Mesendoderm (in vitro differentiated cells): ENCODE measurements at regions not wholly inside any gene's neighbourhood (a gene's known extent, or its start where the extent isn't known, plus 50 kb on each side); places are given as distances from the start of the nearest gene placed in this dataset.

Experiments
- DNase-seq: peaks from one replicate; pipeline ENCODE4 v3.0.0; 2013
- H2AK5ac ChIP-seq: 2 replicates; pipeline ENCODE4 v1.6.1; 2013; ENCODE audit warnings: low read length, inconsistent platforms
- H2BK120ac ChIP-seq: 2 replicates; pipeline ENCODE4 v1.6.1; 2013; ENCODE audit warnings: low read depth, mild to moderate bottlenecking, low read length, moderate library complexity, mixed read lengths
- H2BK15ac ChIP-seq: replicated peaks from 2 replicates; pipeline ENCODE4 v1.6.1; 2013; ENCODE audit warnings: low read depth, mild to moderate bottlenecking, moderate library complexity
- H2BK5ac ChIP-seq: 2 replicates; pipeline ENCODE4 v1.6.1; 2013; ENCODE audit warnings: low read length, inconsistent platforms
- H3K18ac ChIP-seq: 2 replicates; pipeline ENCODE4 v1.6.1; 2013; ENCODE audit warnings: mild to moderate bottlenecking, low read length, mixed read lengths
- H3K23ac ChIP-seq: one replicate; pipeline ENCODE4 v1.6.1; 2013; ENCODE audit warnings: low read length
- H3K27ac ChIP-seq: 2 replicates; pipeline ENCODE4 v1.5.1; 2013; ENCODE audit warnings: low read depth, mild to moderate bottlenecking, inconsistent platforms, low read length, moderate library complexity
- H3K27me3 ChIP-seq: 2 replicates; pipeline ENCODE4 v1.6.1; 2013; ENCODE audit warnings: low read length, control low read depth, mild to moderate bottlenecking, inconsistent platforms; ENCODE audit not compliant: insufficient read depth, poor library complexity
- H3K36me3 ChIP-seq: 2 replicates; pipeline ENCODE4 v1.6.1; 2013; ENCODE audit warnings: low read length, inconsistent platforms; ENCODE audit not compliant: control insufficient read depth, insufficient read depth
- H3K4ac ChIP-seq: one replicate; pipeline ENCODE4 v1.6.1; 2013; ENCODE audit warnings: low read depth, mild to moderate bottlenecking, low read length, moderate library complexity
- H3K4me1 ChIP-seq: 2 replicates; pipeline ENCODE4 v1.6.1; 2013; ENCODE audit warnings: low read depth, low read length, inconsistent platforms; ENCODE audit not compliant: control insufficient read depth
- H3K4me2 ChIP-seq: 2 replicates; pipeline ENCODE4 v1.6.1; 2013; ENCODE audit warnings: low read length
- H3K4me3 ChIP-seq: 2 replicates; pipeline ENCODE4 v1.5.1; 2013; ENCODE audit warnings: mild to moderate bottlenecking, low read length
- H3K56ac ChIP-seq: one replicate; pipeline ENCODE4 v1.6.1; 2013; ENCODE audit warnings: low read length
- H3K79me1 ChIP-seq: 2 replicates; pipeline ENCODE4 v1.6.1; 2013; ENCODE audit warnings: low read length, inconsistent platforms
- H3K79me2 ChIP-seq: 2 replicates; pipeline ENCODE4 v1.6.1; 2013; ENCODE audit warnings: mild to moderate bottlenecking, low read length; ENCODE audit not compliant: control insufficient read depth, insufficient read depth
- H3K9ac ChIP-seq: 2 replicates; pipeline ENCODE4 v1.6.1; 2013; ENCODE audit warnings: low read length, inconsistent platforms
- H4K5ac ChIP-seq: one replicate; pipeline ENCODE4 v1.6.1; 2013; ENCODE audit warnings: low read length
- H4K8ac ChIP-seq: one replicate; pipeline ENCODE4 v1.6.1; 2013; ENCODE audit warnings: low read depth, mild to moderate bottlenecking, control low read depth, low read length, moderate library complexity
- WGBS: extraction: QIAGEN DNeasy Blood & Tissue Kit; methylation state at CpG from one replicate; pipeline ENCODE4 v1.1.7; 2013; ENCODE audit warnings: low lambda C conversion rate, missing lambda C conversion rate; ENCODE audit not compliant: insufficient coverage; ENCODE audit errors: extremely low coverage; 5-methylcytosine and 5-hydroxymethylcytosine counted together

DNA sequence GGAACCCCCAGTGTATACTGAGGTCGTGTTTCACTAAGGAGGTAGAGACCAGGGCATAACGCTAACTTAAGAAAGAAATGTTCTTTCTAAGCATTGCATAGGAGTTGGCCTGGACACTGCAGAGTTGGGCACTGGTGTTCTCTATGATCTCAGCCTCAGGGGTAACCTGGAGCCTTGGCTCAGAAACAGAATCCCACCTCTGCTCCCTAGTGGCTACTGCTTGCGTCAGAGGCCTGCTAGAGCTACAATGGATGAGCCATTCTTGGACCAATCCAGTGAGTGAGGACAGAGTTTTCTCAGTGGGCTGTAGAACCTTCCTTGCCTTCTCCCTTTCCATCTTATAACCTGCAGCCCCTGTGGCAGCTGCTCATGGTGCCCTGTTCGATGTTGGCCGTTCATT is 324.4 kb upstream of the CELF4 start:
- no peak overlapping the region for H3K4me3 ChIP-seq
- H3K27me3 ChIP-seq = no peaks in the 10 kb centered on the region
- H3K27ac ChIP-seq = no peak overlapping the region
- no peak overlapping the region for H2BK15ac ChIP-seq
- no peak overlapping the region for H4K8ac ChIP-seq
- H3K4ac ChIP-seq = no peak overlapping the region
- no peaks in the 10 kb centered on the region for H3K79me2 ChIP-seq
- no peaks in the 10 kb centered on the region for H3K36me3 ChIP-seq
- no peak overlapping the region for H2AK5ac ChIP-seq
- H3K56ac ChIP-seq = no peak overlapping the region
- H3K9ac ChIP-seq = no peak overlapping the region
- no peak overlapping the region for H4K5ac ChIP-seq
- no peak overlapping the region for H3K23ac ChIP-seq
- DNase-seq = peak; percentile 55
- no CpG with 5 or more reads among the region's 5 CpGs for whole genome bisulfite sequencing
- no peak overlapping the region for H3K4me2 ChIP-seq
- no peak overlapping the region for H2BK120ac ChIP-seq
- H2BK5ac ChIP-seq = no peak overlapping the region
- H3K18ac ChIP-seq = no peak overlapping the region
- H3K79me1 ChIP-seq = no peaks in the 10 kb centered on the region
- no peaks in the 10 kb centered on the region for H3K4me1 ChIP-seq

- no peak overlapping the region for H2BK120ac ChIP-seq
- H3K4me3 ChIP-seq = no peak overlapping the region
- no peaks in the 10 kb centered on the region for H3K79me1 ChIP-seq
- no peak overlapping the region for H3K9ac ChIP-seq
- H3K79me2 ChIP-seq = no peaks in the 10 kb centered on the region
- WGBS = no CpG with 5 or more reads among the region's 1 CpG
- H3K27ac ChIP-seq = no peak overlapping the region
- no peak overlapping the region for H4K5ac ChIP-seq
- no peak overlapping the region for H2BK15ac ChIP-seq
- H4K8ac ChIP-seq = no peak overlapping the region
- H3K23ac ChIP-seq = no peak overlapping the region
- no peak overlapping the region for H3K4ac ChIP-seq
- no peak overlapping the region for H2BK5ac ChIP-seq
- peaks cover 2% of the 10 kb centered on the region for H3K4me1 ChIP-seq
- H3K36me3 ChIP-seq = no peaks in the 10 kb centered on the region
- no peaks in the 10 kb centered on the region for H3K27me3 ChIP-seq
- DNase-seq = no peak
- no peak overlapping the region for H2AK5ac ChIP-seq
- no peak overlapping the region for H3K18ac ChIP-seq
- H3K56ac ChIP-seq = no peak overlapping the region
- no peak overlapping the region for H3K4me2 ChIP-seq
Observed at GRCh38 chr18:37874721-37875120, 309.1 kb upstream of the CELF4 start.

DNA sequence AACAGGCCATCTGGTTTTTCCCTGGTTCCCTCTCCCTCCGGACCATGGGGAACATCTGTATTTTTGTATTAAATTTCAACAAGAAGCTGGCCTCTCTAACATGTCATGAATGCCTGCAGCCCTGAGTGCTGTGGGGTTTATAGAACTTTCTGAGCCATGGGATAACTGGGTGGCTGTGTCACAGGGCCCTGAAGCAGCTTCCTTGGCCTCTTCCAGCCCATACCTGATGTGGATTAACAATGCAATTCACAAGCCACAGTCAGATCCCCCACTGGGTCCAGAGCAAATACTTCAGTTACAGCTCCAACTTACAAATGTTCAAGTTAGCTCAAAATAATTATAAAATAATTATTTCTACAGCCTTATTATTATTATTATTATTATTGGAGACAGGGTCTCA is 307.8 kb upstream of the CELF4 start:
- no peak overlapping the region for H3K4me2 ChIP-seq
- WGBS = no CpG with 5 or more reads among the region's 1 CpG
- H3K4ac ChIP-seq = no peak overlapping the region
- H3K79me1 ChIP-seq = no peaks in the 10 kb centered on the region
- H2AK5ac ChIP-seq = no peak overlapping the region
- no peak overlapping the region for H3K9ac ChIP-seq
- H3K27me3 ChIP-seq = no peaks in the 10 kb centered on the region
- no peak overlapping the region for H3K56ac ChIP-seq
- H3K79me2 ChIP-seq = no peaks in the 10 kb centered on the region
- H4K5ac ChIP-seq = no peak overlapping the region
- no peak overlapping the region for H3K27ac ChIP-seq
- peak; percentile 39 for DNase-seq
- H2BK120ac ChIP-seq = no peak overlapping the region
- no peak overlapping the region for H3K4me3 ChIP-seq
- H2BK15ac ChIP-seq = no peak overlapping the region
- peaks cover 2% of the 10 kb centered on the region for H3K4me1 ChIP-seq
- H3K23ac ChIP-seq = no peak overlapping the region
- H3K36me3 ChIP-seq = no peaks in the 10 kb centered on the region
- no peak overlapping the region for H2BK5ac ChIP-seq
- H4K8ac ChIP-seq = no peak overlapping the region
- H3K18ac ChIP-seq = no peak overlapping the region

DNA sequence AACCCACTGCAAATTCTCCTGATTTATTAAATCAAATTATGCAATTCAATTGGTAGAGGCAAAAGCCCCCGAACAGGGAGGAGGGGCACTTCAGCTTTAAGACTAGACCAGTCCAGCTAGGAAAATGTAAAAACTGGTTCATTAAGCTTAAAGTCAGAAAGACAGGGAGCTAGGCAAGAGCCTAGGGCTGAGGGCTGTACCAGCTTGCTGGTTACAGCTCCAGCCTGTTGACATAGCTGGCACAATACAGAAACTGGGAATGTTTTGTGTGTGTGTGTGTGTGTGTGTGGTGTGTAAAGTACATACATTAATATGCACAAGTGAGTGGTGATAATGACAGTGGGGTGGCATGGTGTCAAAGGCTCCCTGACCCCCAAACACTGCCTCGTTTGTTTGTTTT is 307.0 kb upstream of the CELF4 start:
- no peak overlapping the region for H2BK15ac ChIP-seq
- no peak overlapping the region for H2AK5ac ChIP-seq
- WGBS = no CpG with 5 or more reads among the region's 2 CpGs
- no peaks in the 10 kb centered on the region for H3K79me2 ChIP-seq
- H3K36me3 ChIP-seq = no peaks in the 10 kb centered on the region
- no peak overlapping the region for H4K8ac ChIP-seq
- no peak overlapping the region for H4K5ac ChIP-seq
- no peaks in the 10 kb centered on the region for H3K79me1 ChIP-seq
- no peak overlapping the region for H3K27ac ChIP-seq
- no peak overlapping the region for H3K56ac ChIP-seq
- peaks cover 2% of the 10 kb centered on the region for H3K4me1 ChIP-seq
- no peak overlapping the region for H3K18ac ChIP-seq
- no peak overlapping the region for H2BK120ac ChIP-seq
- H3K27me3 ChIP-seq = no peaks in the 10 kb centered on the region
- no peak for DNase-seq
- no peak overlapping the region for H2BK5ac ChIP-seq
- H3K9ac ChIP-seq = no peak overlapping the region
- no peak overlapping the region for H3K4me2 ChIP-seq
- no peak overlapping the region for H3K4me3 ChIP-seq
- H3K23ac ChIP-seq = no peak overlapping the region
- no peak overlapping the region for H3K4ac ChIP-seq

- Histone ChIP-seq H3K27me3 (no peaks in the 10 kb centered on the region), H3K18ac (no peak overlapping the region), H2BK5ac (no peak overlapping the region), H3K4ac (no peak overlapping the region), H3K56ac (no peak overlapping the region), H2AK5ac (no peak overlapping the region), H3K9ac (no peak overlapping the region), H3K36me3 (no peaks in the 10 kb centered on the region), H3K4me3 (no peak overlapping the region), H4K5ac (no peak overlapping the region), H3K79me1 (no peaks in the 10 kb centered on the region), H4K8ac (no peak overlapping the region), H3K4me1 (peaks cover 2% of the 10 kb centered on the region), H2BK15ac (no peak overlapping the region), H3K23ac (no peak overlapping the region), H3K27ac (no peak overlapping the region), H3K79me2 (no peaks in the 10 kb centered on the region), H2BK120ac (no peak overlapping the region), H3K4me2 (no peak overlapping the region)
- peak; percentile 10 for DNase-seq
- no CpG with 5 or more reads among the region's 1 CpG for WGBS
Observed at GRCh38 chr18:37871561-37871960, 306.0 kb upstream of the CELF4 start.

GRCh38 chr18:37869051-37869450 is 303.5 kb upstream of the CELF4 start:
- H3K36me3 ChIP-seq = no peaks in the 10 kb centered on the region
- H3K23ac ChIP-seq = no peak overlapping the region
- H2BK5ac ChIP-seq = no peak overlapping the region
- no peaks in the 10 kb centered on the region for H3K27me3 ChIP-seq
- no peak overlapping the region for H3K4ac ChIP-seq
- no peak overlapping the region for H2AK5ac ChIP-seq
- H2BK120ac ChIP-seq = no peak overlapping the region
- H3K18ac ChIP-seq = no peak overlapping the region
- no peak overlapping the region for H4K8ac ChIP-seq
- H4K5ac ChIP-seq = no peak overlapping the region
- no peak overlapping the region for H3K27ac ChIP-seq
- no peak for DNase-seq
- no peak overlapping the region for H3K56ac ChIP-seq
- no peaks in the 10 kb centered on the region for H3K79me2 ChIP-seq
- H3K4me3 ChIP-seq = no peak overlapping the region
- H3K9ac ChIP-seq = no peak overlapping the region
- H3K4me2 ChIP-seq = no peak overlapping the region
- H3K79me1 ChIP-seq = no peaks in the 10 kb centered on the region
- WGBS = no CpG with 5 or more reads among the region's 2 CpGs
- no peak overlapping the region for H2BK15ac ChIP-seq
- H3K4me1 ChIP-seq = peaks cover 2% of the 10 kb centered on the region
